CD4-positive, alpha-beta T cell (primary cell): ENCODE measurements at regions not wholly inside any gene's neighbourhood (a gene's known extent, or its start where the extent isn't known, plus 50 kb on each side); places are given as distances from the start of the nearest gene placed in this dataset.

Experiments used
- ATAC-seq: fragments of 200-7000 bp; cut with Tn5 transposase; one replicate; pipeline ENCODE4 v1.10.0; 2022; ENCODE audit warnings: mild to moderate bottlenecking; ENCODE audit not compliant: poor library complexity
- CTCF ChIA-PET: fragments of 350-600 bp; sonication (Branson Sonifier 250); formaldehyde crosslinking; loops from one replicate; lab custom pipeline; 2021; ENCODE audit warnings: antibody characterized with exemption, inconsistent platforms; lab: Charles Lee
- POLR2A ChIA-PET: fragments of 350-600 bp; sonication (Branson Sonifier 250); formaldehyde crosslinking; loops from one replicate; lab custom pipeline; 2021; ENCODE audit warnings: antibody characterized with exemption, inconsistent platforms; lab: Charles Lee
- DNase-seq, 14 experiments: peaks; one replicate each; pipeline ENCODE4 v3.0.0-alpha.2; 2013 to 2020; ENCODE audit warnings: mixed read lengths in 2 of 14
- H3K27ac ChIP-seq, 2 donors: one replicate each; pipeline versions ENCODE4 v1.5.1 to v1.7.0; 2013; ENCODE audit warnings: low read length in 2 of 2, low read depth in 1 of 2, mild to moderate bottlenecking in 1 of 2
- H3K27me3 ChIP-seq, 2 experiments: 1 replicate in 1 of 2; 2 replicates in 1 of 2; pipeline versions ENCODE4 v1.6.1 to v1.7.0; 2013; ENCODE audit warnings: low read length in 2 of 2, control low read depth in 1 of 2, mild to moderate bottlenecking in 1 of 2, moderate library complexity in 1 of 2; ENCODE audit not compliant: insufficient read depth in 2 of 2, control insufficient read depth in 1 of 2
- H3K36me3 ChIP-seq: one replicate; pipeline ENCODE4 v1.6.1; 2013; ENCODE audit warnings: low read length, control low read depth; ENCODE audit not compliant: insufficient read depth
- H3K4me1 ChIP-seq: one replicate; pipeline ENCODE4 v1.6.1; 2013; ENCODE audit warnings: low read length, control low read depth; ENCODE audit not compliant: insufficient read depth
- H3K4me3 ChIP-seq: one replicate; pipeline ENCODE4 v1.5.1; 2013; ENCODE audit warnings: mild to moderate bottlenecking, low read length, moderate library complexity
- H3K9me3 ChIP-seq, 2 experiments: 1 replicate in 1 of 2; 2 replicates in 1 of 2; pipeline versions ENCODE4 v1.6.1 to v1.7.0; 2013; ENCODE audit warnings: low read length in 2 of 2, mild to moderate bottlenecking in 2 of 2, control low read depth in 1 of 2, moderate library complexity in 1 of 2; ENCODE audit not compliant: control insufficient read depth in 1 of 2, insufficient read depth in 1 of 2
- H3K27ac Mint-ChIP-seq: one replicate; pipeline ENCODE4 v1.8.0; 2020; ENCODE audit warnings: mixed read lengths
- H3K27me3 Mint-ChIP-seq: one replicate; pipeline ENCODE4 v1.8.0; 2021; ENCODE audit warnings: mixed read lengths
- H3K36me3 Mint-ChIP-seq: one replicate; pipeline ENCODE4 v1.8.0; 2021; ENCODE audit warnings: low read depth, mixed read lengths
- H3K4me1 Mint-ChIP-seq: one replicate; pipeline ENCODE4 v1.8.0; 2021; ENCODE audit warnings: low read depth, mixed read lengths
- H3K4me3 Mint-ChIP-seq: one replicate; pipeline ENCODE4 v1.8.0; 2020; ENCODE audit warnings: mild to moderate bottlenecking, mixed read lengths
- H3K9me3 Mint-ChIP-seq: one replicate; pipeline ENCODE4 v1.8.0; 2020; ENCODE audit warnings: mixed read lengths
- CTCF ChIP-seq: fragments of 200-600 bp; IDR thresholded peaks from one replicate; pipeline ENCODE4 v1.8.0; 2022; ENCODE audit warnings: antibody characterized with exemption, mild to moderate bottlenecking
- intact Hi-C, 2 experiments: fragments of 100-400 bp; cut with DNase I in 1 of 2; cut with micrococcal nuclease in 1 of 2; formaldehyde crosslinking; loops; one replicate each; pipeline versions ENCODE4 v1.15.1 to v1.9.0; 2023 to 2025; cut with DNase I, micrococcal nuclease

- POLR2A ChIA-PET, result no interaction called here
- Mint-ChIP-seq H3K4me3 (no peak overlapping the region), H3K36me3 (no peaks in the 10 kb centered on the region), H3K27me3 (peaks cover 41% of the 10 kb centered on the region), H3K27ac (no peak overlapping the region), H3K9me3 (no peaks in the 10 kb centered on the region), H3K4me1 (no peaks in the 10 kb centered on the region)
- Histone ChIP-seq H3K27me3 (no peaks in the 10 kb centered on the region), H3K4me1 (no peaks in the 10 kb centered on the region), H3K4me3 (no peak overlapping the region), H3K36me3 (no peaks in the 10 kb centered on the region), H3K27ac (no peak overlapping the region), H3K9me3 (peaks cover 0 to 27% of the 10 kb centered on the region in 2 experiments)
- TF ChIP-seq CTCF, result no peak
- ATAC-seq (no peak), DNase-seq (no peak)
- intact Hi-C loops, result no loop called here
- CTCF ChIA-PET, result no interaction called here
These were observed 126.7 kb upstream of the FOXF1 start for GRCh38 chr16:86383488-86384262.

- no peak overlapping the region for H3K4me3 Mint-ChIP-seq
- H3K36me3 ChIP-seq, result no peaks in the 10 kb centered on the region
- ChIA-PET CTCF (no interaction called here), POLR2A (no interaction called here)
- no peak for TF ChIP-seq CTCF
- H3K4me1 Mint-ChIP-seq, result no peaks in the 10 kb centered on the region
- intact Hi-C loops, result no loop called here
- no peaks in the 10 kb centered on the region for H3K36me3 Mint-ChIP-seq
- no peak overlapping the region for H3K27ac ChIP-seq
- no peaks in the 10 kb centered on the region for H3K4me1 ChIP-seq
- DNase-seq (no peak), ATAC-seq (no peak)
- H3K4me3 ChIP-seq, result no peak overlapping the region
- H3K9me3 Mint-ChIP-seq, result no peaks in the 10 kb centered on the region
- H3K27me3 ChIP-seq, result no peaks in the 10 kb centered on the region
- peaks cover 0 to 21% of the 10 kb centered on the region in 2 experiments for H3K9me3 ChIP-seq
- peaks cover 47% of the 10 kb centered on the region for H3K27me3 Mint-ChIP-seq
- H3K27ac Mint-ChIP-seq, result no peak overlapping the region
These were observed 126.1 kb upstream of the FOXF1 start for GRCh38 chr16:86384263-86384649.

GRCh38 chr16:86384980-86385379 is 125.3 kb upstream of the FOXF1 start:
- POLR2A ChIA-PET, result no interaction called here
- Mint-ChIP-seq H3K27me3 (peaks cover 51% of the 10 kb centered on the region), H3K36me3 (no peaks in the 10 kb centered on the region), H3K9me3 (no peaks in the 10 kb centered on the region), H3K4me3 (no peak overlapping the region), H3K27ac (no peak overlapping the region), H3K4me1 (no peaks in the 10 kb centered on the region)
- intact Hi-C loops, result no loop called here
- H3K36me3 ChIP-seq, result no peaks in the 10 kb centered on the region
- CTCF ChIA-PET, result no interaction called here
- DNase-seq, result no peak
- peaks cover 0 to 21% of the 10 kb centered on the region in 2 experiments for H3K9me3 ChIP-seq
- H3K4me1 ChIP-seq, result no peaks in the 10 kb centered on the region
- ATAC-seq, result no peak
- no peak for TF ChIP-seq CTCF
- no peaks in the 10 kb centered on the region for H3K27me3 ChIP-seq
- no peak overlapping the region for H3K27ac ChIP-seq
- H3K4me3 ChIP-seq, result no peak overlapping the region
